GM12874 (cell line): ENCODE measurements at regions not wholly inside any gene's neighbourhood (a gene's known extent, or its start where the extent isn't known, plus 50 kb on each side); places are given as distances from the start of the nearest gene placed in this dataset.

ENCODE experiments used
- TF ChIP-seq, protein P1 (sequence below): IDR thresholded peaks from 2 replicates; pipeline ENCODE4 v1.5.1; 2011; ENCODE audit warnings: low read depth, mild to moderate bottlenecking, control low read depth, low read length, moderate library complexity; ENCODE audit not compliant: insufficient read depth

- TF ChIP-seq, protein P1, sequence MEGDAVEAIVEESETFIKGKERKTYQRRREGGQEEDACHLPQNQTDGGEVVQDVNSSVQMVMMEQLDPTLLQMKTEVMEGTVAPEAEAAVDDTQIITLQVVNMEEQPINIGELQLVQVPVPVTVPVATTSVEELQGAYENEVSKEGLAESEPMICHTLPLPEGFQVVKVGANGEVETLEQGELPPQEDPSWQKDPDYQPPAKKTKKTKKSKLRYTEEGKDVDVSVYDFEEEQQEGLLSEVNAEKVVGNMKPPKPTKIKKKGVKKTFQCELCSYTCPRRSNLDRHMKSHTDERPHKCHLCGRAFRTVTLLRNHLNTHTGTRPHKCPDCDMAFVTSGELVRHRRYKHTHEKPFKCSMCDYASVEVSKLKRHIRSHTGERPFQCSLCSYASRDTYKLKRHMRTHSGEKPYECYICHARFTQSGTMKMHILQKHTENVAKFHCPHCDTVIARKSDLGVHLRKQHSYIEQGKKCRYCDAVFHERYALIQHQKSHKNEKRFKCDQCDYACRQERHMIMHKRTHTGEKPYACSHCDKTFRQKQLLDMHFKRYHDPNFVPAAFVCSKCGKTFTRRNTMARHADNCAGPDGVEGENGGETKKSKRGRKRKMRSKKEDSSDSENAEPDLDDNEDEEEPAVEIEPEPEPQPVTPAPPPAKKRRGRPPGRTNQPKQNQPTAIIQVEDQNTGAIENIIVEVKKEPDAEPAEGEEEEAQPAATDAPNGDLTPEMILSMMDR, result no peak
Measured at GRCh38 chr4:25575611-25576010, 80.0 kb upstream of the SLC34A2 start.

DNA sequence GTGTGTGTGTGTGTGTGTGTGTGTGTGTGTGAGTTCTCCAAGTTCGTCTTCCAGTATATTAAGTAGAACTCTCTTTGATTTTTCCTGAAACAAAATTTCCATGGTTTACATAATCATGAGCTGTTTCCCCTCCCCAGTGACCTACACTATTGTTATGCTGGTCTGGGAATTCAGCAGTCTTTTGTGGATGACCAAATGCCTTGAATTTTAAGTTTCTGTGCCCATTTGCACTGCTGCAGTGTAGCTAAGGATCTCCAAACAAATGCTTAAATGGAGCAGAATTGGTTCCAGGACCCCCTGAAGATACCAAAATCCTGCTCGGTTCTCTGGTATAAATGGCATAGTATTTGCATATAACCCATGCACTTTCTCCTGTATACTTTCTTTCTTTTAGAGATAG, 77.2 kb upstream of the SLC34A2 start:
- TF ChIP-seq, protein P1, result no peak

GRCh38 chr4:25580633-25581467, 74.8 kb upstream of the SLC34A2 start:
- TF ChIP-seq, protein P1, result no peak

GRCh38 chr4:25585901-25586523, 69.6 kb upstream of the SLC34A2 start:
- TF ChIP-seq, protein P1, result no peak

GRCh38 chr4:25588206-25588605, 67.4 kb upstream of the SLC34A2 start:
- TF ChIP-seq, protein P1, result no peak

DNA sequence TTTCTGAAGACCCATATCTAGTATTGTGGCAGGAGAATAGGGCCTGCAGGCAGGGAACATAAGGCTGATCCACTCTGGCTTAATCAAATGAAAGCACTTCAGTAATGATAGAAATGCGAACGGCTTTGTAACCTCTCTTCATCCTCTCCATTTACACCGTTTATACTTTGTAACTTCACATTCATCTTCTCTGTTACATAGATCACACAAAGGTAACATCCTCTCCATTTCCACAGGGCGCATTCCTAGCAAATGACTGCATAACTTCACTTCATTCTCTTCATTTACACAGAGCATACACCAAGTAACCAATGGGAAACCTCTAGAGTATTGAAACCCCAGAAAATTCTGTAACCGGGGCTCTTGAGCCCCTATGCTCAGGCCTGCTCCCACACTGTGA, 65.5 kb upstream of the SLC34A2 start:
- TF ChIP-seq, protein P1, result no peak

- TF ChIP-seq, protein P1, result no peak
Measured at GRCh38 chr4:25592736-25593135, 62.9 kb upstream of the SLC34A2 start.
